ENCODE measurements at regions not wholly inside any gene's neighbourhood (a gene's known extent, or its start where the extent isn't known, plus 50 kb on each side); places are given as distances from the start of the nearest gene placed in this dataset.

DNA sequence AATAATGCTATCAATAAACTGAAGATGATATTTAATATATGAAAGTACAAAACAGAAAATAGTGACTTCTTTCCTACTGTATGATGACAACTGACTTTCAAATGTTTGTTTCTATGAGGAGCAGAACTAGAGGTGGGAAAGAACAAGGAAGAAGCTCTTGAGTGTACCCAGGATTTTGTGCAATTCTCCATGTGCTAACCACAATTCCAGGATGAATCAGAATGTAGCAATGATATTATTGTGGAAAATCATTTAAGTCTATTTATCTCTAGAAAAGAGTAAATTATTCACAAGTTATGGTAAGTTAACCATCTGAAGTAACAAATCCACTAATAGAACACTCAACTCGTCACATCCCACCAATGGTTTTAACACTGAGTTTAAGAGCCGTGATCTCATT is 324.1 kb upstream of the EMCN start:
- TF ChIP-seq GATA2 (IDR thresholded peaks at IDR 0.05; ENCODE audit: low read depth, low read length) (no peak), GATA3 (IDR thresholded peaks at IDR 0.05; ENCODE audit: low read depth, low read length) (no peak)

GRCh38 chr4:100839712-100840111 is 321.9 kb upstream of the EMCN start:
- no peak for TF ChIP-seq GATA3 (IDR thresholded peaks at IDR 0.05; ENCODE audit: low read depth, low read length)
- TF ChIP-seq GATA2 (IDR thresholded peaks at IDR 0.05; ENCODE audit: low read depth, low read length), result no peak

GRCh38 chr4:100838286-100838685 is 320.5 kb upstream of the EMCN start:
- TF ChIP-seq GATA3 (IDR thresholded peaks at IDR 0.05; ENCODE audit: low read depth, low read length), result no peak
- no peak for TF ChIP-seq GATA2 (IDR thresholded peaks at IDR 0.05; ENCODE audit: low read depth, low read length)

DNA sequence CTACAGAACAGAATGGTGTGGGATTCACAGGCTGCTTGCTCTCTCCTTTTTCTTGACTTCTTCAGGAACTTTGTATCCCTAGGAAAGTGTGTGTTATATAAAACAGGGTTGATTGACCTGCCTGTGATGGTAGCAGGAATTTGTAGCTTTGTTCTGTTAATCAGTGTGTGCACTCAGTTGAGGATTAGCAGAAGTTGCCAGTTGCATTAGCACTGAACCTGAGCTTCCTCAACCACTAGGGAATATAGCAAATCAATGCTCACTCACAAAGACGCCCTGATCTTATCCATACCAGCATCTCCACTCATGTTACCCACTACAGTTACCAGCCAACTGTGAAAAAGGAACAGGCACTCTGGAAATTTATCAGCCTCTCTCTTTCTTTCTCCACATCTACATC is 319.1 kb upstream of the EMCN start:
- TF ChIP-seq GATA3 (IDR thresholded peaks at IDR 0.05; ENCODE audit: low read depth, low read length), result no peak

GRCh38 chr4:100834616-100835015 is 316.8 kb upstream of the EMCN start:
- no peak for TF ChIP-seq GATA2 (IDR thresholded peaks at IDR 0.05; ENCODE audit: low read depth, low read length)
- TF ChIP-seq GATA3 (IDR thresholded peaks at IDR 0.05; ENCODE audit: low read depth, low read length), result no peak

DNA sequence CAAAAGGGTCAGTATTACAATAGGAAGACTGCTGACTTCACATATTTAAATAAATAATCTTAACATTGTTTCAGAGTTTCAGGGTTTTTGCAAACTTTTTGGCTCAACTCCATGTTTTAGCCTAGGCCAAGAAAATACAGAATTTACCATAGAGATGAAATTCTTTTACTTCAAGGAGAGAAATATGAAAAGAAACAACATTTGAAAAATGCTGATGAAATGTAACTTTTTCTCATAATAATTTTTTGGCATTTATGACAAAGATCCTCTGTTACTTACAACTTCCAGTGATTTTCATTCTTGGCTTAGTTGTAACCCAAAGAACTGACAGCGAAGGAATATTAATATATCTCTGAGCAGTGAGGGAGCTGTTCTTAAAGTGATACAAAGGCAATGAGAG is 316.1 kb upstream of the EMCN start:
- TF ChIP-seq GATA2 (IDR thresholded peaks at IDR 0.05; ENCODE audit: low read depth, low read length) (no peak), GATA3 (IDR thresholded peaks at IDR 0.05; ENCODE audit: low read depth, low read length) (no peak)

DNA sequence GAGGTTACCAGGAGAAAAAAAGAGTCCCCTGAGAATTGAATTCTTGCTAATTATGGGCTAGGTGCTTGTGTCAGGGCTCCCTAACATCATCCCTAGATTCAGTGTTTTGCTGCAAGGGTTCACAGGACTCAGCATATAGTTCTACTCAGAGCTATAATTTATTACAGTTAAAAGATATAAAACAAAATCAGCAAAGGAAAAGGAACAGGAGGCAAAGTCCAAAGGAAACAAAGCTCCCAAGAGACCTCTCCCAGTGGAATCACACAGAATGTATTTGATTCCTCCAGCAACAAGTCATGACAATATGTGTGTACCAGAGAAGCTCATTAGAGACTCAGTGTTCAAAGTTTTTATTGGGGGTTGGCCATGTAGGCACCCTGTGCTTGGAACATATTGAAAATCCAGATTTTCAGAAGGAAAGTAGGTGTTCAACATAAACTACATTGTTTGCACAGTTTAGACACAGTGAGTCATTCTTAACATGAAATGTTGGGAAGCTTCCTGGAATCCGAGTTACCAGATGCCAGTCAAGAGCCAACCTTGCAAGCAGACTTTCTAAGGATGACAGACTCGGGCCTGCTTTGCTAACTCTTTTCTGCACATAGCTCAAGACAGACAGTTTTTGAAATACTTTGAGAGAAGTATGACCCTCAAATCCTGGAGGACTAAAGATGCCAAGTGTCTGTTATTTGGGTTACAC is 311.3 kb upstream of the EMCN start:
- TF ChIP-seq GATA3 (IDR thresholded peaks at IDR 0.05; ENCODE audit: low read depth, low read length), result no peak
- TF ChIP-seq GATA2 (IDR thresholded peaks at IDR 0.05; ENCODE audit: low read depth, low read length), result no peak

GRCh38 chr4:100828364-100828763 is 310.5 kb upstream of the EMCN start:
- TF ChIP-seq GATA3 (IDR thresholded peaks at IDR 0.05; ENCODE audit: low read depth, low read length) (no peak), GATA2 (IDR thresholded peaks at IDR 0.05; ENCODE audit: low read depth, low read length) (no peak)

DNA sequence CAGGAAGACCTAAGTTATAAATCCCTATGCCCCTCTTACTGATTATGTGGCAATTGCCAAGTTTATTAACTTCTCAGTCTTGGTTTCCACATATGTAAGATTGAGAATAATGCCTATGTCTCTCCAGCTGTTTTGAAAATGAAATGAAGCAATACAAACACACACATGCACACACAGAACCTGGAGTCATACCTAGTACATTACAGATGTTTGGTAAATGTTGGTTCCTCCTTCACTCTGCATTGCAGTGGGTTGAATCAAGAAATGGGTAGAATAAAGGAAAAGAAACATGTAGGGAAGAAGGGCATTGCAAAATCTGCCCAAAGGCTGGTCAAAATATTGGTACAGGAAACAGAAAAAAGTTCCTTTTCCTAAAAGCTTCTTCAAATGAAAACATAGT is 309.9 kb upstream of the EMCN start:
- no peak for TF ChIP-seq GATA3 (IDR thresholded peaks at IDR 0.05; ENCODE audit: low read depth, low read length)
- TF ChIP-seq GATA2 (IDR thresholded peaks at IDR 0.05; ENCODE audit: low read depth, low read length), result no peak

GRCh38 chr4:100826808-100827548 is 309.2 kb upstream of the EMCN start:
- TF ChIP-seq GATA3 (IDR thresholded peaks at IDR 0.05; ENCODE audit: low read depth, low read length) (no peak), GATA2 (IDR thresholded peaks at IDR 0.05; ENCODE audit: low read depth, low read length) (no peak)

DNA sequence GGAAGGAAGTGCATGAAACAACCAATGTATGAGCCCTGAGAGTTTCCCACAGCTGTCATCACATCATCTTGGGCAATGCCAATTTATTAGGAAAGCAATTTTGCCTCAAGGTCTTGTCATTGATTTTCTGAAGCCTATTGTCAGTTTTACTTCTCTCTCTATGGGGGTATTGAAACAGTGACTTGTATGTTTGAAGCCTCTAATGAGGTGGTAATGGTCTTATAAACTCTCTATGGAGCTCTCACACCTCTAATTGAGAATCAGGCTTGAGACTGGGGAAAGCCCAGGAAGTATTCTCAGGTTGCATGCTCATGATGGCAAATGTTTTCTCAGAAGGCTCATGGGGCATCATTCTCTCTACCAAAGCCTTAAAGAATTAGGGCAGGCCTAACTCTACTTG is 308.2 kb upstream of the EMCN start:
- no peak for TF ChIP-seq GATA3 (IDR thresholded peaks at IDR 0.05; ENCODE audit: low read depth, low read length)
- no peak for TF ChIP-seq GATA2 (IDR thresholded peaks at IDR 0.05; ENCODE audit: low read depth, low read length)

GRCh38 chr4:100823993-100824323 is 306.1 kb upstream of the EMCN start:
- TF ChIP-seq GATA3 (IDR thresholded peaks at IDR 0.05; ENCODE audit: low read depth, low read length) (no peak), GATA2 (IDR thresholded peaks at IDR 0.05; ENCODE audit: low read depth, low read length) (no peak)

GRCh38 chr4:100823066-100823992 is 305.5 kb upstream of the EMCN start:
- TF ChIP-seq GATA3 (IDR thresholded peaks at IDR 0.05; ENCODE audit: low read depth, low read length), result no peak
- no peak for TF ChIP-seq GATA2 (IDR thresholded peaks at IDR 0.05; ENCODE audit: low read depth, low read length)

DNA sequence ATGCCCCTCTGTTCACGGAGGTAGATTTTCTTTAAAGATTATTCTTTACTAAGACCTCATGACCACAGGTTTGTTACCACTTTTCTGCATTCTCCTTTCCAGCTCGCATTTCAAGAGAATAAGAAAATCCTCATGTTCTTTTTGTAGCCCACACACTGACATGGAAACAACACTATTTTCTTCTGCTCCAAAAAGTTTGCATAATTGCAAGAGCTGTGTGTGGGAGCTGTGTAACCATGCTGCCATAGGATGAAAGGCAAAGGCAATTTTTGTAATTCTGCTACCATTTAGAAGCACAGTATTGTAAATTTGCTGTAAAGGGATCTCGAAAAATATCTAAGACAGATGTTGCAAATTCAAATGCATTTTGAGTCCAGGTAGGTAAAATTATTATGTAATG is 302.4 kb upstream of the EMCN start:
- TF ChIP-seq GATA3 (IDR thresholded peaks at IDR 0.05; ENCODE audit: low read depth, low read length) (no peak), GATA2 (IDR thresholded peaks at IDR 0.05; ENCODE audit: low read depth, low read length) (no peak)

Data from SH-SY5Y (cell line).